SK-N-MC (cell line): ENCODE measurements at regions not wholly inside any gene's neighbourhood (a gene's known extent, or its start where the extent isn't known, plus 50 kb on each side); places are given as distances from the start of the nearest gene placed in this dataset.

ENCODE experiments used
- EZH2 ChIP-seq: fragments of 200-600 bp; sonication (generic); IDR thresholded peaks from one replicate; pipeline ENCODE4 v1.6.1; 2017; ENCODE audit warnings: antibody characterized with exemption
- POLR2AphosphoS5 ChIP-seq: IDR thresholded peaks from 2 replicates; pipeline ENCODE4 v1.6.1; 2012; ENCODE audit warnings: mild to moderate bottlenecking, low read depth, low read length, borderline replicate concordance

GRCh38 chr6:28618898-28619555 lies 93.3 kb downstream of the GPX5 start:
- no peak for TF ChIP-seq EZH2
- no peak for TF ChIP-seq POLR2AphosphoS5
